HG03025 (cell line): ENCODE measurements at regions not wholly inside any gene's neighbourhood (a gene's known extent, or its start where the extent isn't known, plus 50 kb on each side); places are given as distances from the start of the nearest gene placed in this dataset.
"Not testable (repeated sequence)": the region's sequence is repeated elsewhere in the genome, so short reads cannot be mapped to it uniquely, and the experiment has no call there.

Experiments
- ATAC-seq: cut with Tn5 transposase; IDR thresholded peaks from one replicate; pipeline ENCODE4 v1.9.1; 2021; ENCODE audit warnings: mild to moderate bottlenecking, moderate library complexity; ENCODE audit not compliant: unreplicated experiment, low FRiP score

- ATAC-seq = no peak
These were observed 170.6 kb downstream of the EVA1A start for GRCh38 chr2:75390169-75390568.

GRCh38 chr2:75389271-75389670 lies 171.5 kb downstream of the EVA1A start:
- ATAC-seq = no peak

- ATAC-seq = no peak
These were observed 179.7 kb downstream of the EVA1A start for GRCh38 chr2:75381032-75381431.

- ATAC-seq = no peak
These were observed 180.3 kb upstream of the TACR1 start for GRCh38 chr2:75379476-75380210.

- ATAC-seq = no peak
These were observed 176.6 kb upstream of the TACR1 start for GRCh38 chr2:75375646-75376582.

GRCh38 chr2:75374414-75374957 lies 175.2 kb upstream of the TACR1 start:
- not testable (repeated sequence) for ATAC-seq

- ATAC-seq = no peak
These were observed 168.1 kb upstream of the TACR1 start for GRCh38 chr2:75367401-75367800.

- no peak for ATAC-seq
These were observed 162.2 kb upstream of the TACR1 start for GRCh38 chr2:75361486-75361885.

- ATAC-seq = no peak
These were observed 161.6 kb upstream of the TACR1 start for GRCh38 chr2:75360945-75361344.

GRCh38 chr2:75356865-75357264 lies 157.5 kb upstream of the TACR1 start:
- ATAC-seq = no peak

- no peak for ATAC-seq
These were observed 153.8 kb upstream of the TACR1 start for GRCh38 chr2:75353131-75353530.

- ATAC-seq = no peak
These were observed 149.0 kb upstream of the TACR1 start for GRCh38 chr2:75348307-75348706.

GRCh38 chr2:75344146-75344545 lies 144.8 kb upstream of the TACR1 start:
- no peak for ATAC-seq

- ATAC-seq = peak; percentile 64
These were observed 143.3 kb upstream of the TACR1 start for GRCh38 chr2:75342504-75343175.

- no peak for ATAC-seq
These were observed 141.2 kb upstream of the TACR1 start for GRCh38 chr2:75340560-75340959.

GRCh38 chr2:75338461-75338860 lies 139.1 kb upstream of the TACR1 start:
- ATAC-seq = no peak

- ATAC-seq = no peak
These were observed 138.3 kb upstream of the TACR1 start for GRCh38 chr2:75337619-75338018.

- no peak for ATAC-seq
These were observed 137.7 kb upstream of the TACR1 start for GRCh38 chr2:75337016-75337415.

GRCh38 chr2:75336451-75336850 lies 137.1 kb upstream of the TACR1 start:
- ATAC-seq = no peak

- ATAC-seq = no peak
These were observed 134.8 kb upstream of the TACR1 start for GRCh38 chr2:75334076-75334475.

GRCh38 chr2:75333646-75334045 lies 134.3 kb upstream of the TACR1 start:
- ATAC-seq = no peak
